Kidney tubule cell (primary cell): ENCODE measurements at regions not wholly inside any gene's neighbourhood (a gene's known extent, or its start where the extent isn't known, plus 50 kb on each side); places are given as distances from the start of the nearest gene placed in this dataset.

Source experiments
- DNase-seq: peaks from one replicate; pipeline ENCODE4 v3.0.0-alpha.2; 2018; ENCODE audit warnings: low spot score

DNA sequence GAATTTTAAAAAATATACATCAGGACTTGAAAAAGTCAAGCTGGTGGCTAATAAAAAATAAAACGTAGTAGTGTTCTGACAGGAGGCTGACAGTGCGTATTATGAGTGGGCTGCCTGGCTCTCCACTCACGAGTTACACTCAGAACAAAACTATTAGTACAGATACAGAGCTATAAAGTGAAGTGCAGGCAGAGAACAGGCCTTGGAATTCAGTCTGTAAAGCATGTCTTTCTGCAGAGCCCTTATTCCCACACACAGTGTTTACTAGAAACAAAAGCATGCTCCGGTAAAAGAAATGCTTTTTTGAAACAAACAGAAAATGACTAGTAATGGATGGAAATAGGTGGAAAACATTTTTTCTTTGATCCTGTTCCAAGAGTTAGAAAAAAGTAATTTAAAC is 334.7 kb downstream of the DIRAS2 start:
- DNase-seq, result no peak

DNA sequence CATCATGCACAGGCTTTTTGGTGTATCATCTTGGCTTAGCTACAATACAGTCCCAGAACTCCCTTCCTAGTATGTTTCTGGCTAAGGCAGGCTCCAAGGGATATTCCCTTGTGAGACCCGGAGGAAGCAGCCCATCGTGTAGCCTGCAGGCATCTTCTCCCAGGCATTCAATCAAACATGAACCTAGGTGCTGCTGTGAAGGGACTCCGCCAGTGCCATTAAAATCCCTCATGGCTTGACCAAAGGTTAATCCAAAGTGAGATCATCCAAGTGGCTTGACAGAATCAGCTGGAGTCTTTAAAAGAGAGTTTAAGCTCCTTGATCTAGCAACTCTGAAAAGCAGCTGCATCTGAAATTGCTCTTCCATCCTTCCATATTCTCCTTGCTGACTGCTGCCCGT is 333.9 kb downstream of the DIRAS2 start:
- DNase-seq, result peak; percentile 20

DNA sequence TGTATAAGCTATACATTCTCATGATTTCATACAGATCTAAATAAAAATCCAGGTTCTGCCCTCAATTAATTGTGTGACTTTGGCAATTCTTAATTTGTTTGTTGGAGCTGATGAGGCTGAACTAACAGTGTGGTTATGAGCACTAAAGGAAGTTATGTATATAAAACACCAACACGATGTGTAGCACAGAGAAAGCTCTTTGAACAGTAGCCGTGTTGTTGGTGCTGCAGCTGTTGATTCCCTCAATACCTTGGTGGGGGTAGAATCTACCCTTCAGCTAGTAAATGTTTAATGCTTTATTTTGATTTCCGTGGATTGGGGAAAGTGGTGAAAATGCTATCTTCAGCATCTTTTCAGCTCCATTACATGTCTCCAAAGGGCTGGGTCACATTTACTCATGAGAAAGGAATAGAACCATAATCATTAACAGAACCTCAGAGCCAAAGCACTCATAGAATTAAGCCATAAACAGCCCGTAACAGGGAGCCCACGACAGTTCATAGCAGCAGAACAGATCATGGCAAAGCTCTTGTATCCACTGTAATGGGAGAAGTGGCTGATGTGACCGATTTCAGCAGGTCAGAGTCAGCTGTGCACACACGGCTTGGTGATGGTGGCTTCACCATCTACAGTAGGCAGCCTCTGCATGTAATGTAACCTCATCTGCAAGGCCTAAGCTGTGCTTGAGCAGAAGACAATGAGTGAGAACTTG is 332.7 kb downstream of the DIRAS2 start:
- DNase-seq, result peak; percentile 94

DNA sequence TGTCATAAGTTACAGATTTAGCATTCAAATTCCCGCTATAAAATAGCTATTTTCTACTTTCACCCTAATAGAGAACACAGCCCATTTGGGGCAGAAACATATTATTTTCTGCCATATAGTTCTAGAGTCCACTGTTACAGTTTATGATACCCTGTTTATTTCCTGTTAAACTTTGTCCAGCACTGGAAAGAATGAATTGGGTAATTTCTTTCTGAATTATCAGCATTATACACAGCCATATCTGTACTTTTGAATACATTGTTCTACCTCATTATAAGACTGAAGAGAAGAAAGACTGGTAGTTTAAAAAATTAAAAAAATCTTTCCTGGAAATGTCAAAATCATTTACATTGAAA is 332.1 kb downstream of the DIRAS2 start:
- no peak for DNase-seq

DNA sequence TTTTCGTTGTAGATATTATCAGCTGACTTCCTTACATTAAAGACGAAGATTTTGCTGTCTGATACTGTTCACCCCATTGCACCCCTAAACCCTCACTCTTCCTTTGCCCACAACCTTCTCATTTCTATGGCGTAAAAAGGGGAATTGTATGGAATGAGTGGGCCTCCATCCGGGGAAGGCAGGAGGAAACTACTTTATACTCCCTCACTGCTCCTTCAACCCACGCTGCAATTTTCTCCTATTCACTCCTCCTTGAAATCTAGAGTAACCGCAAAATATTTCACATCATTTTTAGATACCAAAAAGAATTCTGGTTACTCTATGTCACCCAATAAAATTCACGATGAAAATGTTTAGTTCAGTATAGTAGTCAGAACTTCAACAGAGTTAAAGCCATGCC is 330.8 kb downstream of the DIRAS2 start:
- DNase-seq, result no peak

DNA sequence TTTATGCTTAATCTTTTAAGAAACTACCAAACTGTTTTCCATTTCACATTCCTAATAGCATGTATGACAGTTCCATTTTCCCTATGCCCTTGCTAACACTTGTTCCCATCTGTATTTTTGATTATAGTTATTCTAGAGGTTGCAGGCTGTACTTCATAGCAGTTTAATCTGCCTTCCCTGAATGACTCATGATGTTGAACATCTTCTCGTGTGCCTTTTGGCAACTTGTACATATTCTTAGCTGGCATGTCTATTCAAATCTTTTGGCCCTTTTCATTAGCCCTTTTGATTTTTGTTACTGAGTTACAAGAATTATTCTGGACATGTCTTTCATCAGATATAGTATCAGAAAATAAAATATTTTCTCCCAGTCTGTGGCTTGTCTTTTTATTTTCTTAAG is 320.3 kb downstream of the DIRAS2 start:
- DNase-seq, result no peak

DNA sequence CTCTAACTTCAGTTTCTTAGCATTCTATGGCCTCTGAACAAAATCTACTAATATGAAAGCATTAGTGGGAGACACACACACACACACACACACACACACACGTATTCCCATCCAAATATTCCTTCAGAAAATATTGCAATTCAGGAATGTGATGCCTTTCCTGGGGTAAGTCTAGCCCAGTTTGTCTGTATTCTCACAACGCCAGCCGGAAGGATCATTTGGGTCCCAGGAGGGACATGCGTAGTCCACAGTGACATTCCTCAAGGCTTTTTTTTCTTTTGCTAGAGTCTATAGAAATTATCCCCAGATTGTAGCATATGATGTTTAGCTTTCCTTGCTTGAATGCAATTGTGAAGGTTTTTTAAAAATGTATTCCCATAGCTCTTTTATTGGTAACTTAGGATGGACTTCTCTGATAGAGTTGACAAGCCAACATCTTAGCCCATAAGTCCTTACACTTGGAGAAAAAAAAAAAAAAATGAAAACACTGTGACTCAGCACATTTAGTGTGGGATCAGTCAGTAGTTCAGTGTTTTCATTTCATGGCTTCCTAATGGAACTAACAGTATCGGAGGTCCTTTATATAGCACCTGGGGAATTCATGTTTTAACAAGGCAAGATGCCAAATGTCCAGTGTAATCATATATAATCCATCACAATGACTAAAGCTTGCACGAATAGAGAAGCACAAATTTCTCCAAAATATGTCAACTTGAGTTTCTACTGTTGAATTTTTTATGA is 316.5 kb downstream of the DIRAS2 start:
- DNase-seq, result no peak

DNA sequence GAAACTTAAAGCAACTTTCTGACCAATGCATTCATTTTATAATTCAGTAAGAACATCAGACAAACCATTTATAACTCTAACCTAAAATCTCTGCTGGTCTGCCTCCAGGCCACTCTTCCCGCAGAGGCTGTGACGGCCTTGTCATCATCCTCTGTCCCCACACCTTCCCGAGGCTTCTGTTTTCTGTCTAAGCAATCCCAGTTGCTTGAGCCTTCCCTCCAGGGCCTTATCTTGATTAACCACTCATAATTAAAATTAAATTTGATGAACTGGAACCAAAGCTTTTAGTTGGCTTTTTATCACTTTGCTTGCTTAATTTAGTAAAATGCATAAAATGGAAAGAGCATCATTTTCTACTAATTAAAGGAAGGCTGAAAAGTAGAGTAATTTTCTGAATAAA is 312.4 kb downstream of the DIRAS2 start:
- DNase-seq, result no peak

DNA sequence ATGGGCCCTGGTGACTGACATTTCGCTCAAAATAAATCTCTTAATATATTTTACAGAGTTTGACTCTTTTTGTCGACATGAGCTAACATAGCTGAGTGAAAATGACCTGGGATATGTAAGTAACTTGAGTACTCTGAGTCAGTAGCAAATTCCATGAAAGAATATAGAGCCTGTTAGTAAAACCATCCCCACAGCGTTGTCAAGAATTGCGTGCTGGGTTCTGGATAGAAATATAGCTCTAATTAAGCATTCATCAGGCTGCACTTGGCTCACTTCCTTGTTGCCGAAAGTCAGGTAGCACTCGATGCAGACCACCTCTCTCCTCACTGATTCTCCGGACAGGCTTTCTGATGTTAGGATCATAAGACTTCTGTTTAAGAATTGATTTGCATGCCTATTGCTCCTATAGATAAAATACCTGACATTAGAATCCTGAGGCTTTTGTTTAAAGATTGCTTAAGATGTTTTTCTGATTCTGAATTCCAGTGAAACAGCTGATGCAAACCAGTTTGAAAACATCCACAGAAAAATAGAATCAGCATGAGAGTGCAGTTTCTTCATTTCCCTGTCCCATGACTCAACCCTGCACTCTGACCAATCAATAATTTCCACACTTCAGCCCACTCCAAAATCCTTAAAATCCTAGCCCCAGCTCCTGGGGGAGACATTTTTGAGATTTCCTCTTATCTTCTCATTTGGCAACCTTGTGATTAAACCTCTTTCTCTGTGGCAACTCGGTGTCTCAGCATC is 310.6 kb downstream of the DIRAS2 start:
- peak; percentile 58 for DNase-seq

DNA sequence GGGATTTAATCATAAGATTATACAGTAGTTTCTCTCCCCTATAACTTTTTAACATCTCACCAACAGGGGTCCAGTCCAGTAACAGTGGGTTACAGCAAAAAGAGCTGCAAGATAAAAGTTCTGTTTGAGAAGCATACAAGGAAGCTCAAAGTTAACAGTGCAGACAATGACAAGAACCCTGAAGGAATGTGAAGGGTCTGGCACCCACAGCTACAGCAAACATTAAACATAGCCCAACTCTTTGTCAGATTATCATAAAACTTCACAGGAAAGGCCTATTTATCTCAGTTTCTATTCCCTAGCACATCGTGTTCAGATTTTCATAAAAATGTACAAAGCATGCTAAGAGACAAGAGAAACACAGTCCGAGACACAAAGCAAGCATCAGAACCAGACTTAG is 309.4 kb downstream of the DIRAS2 start:
- DNase-seq, result peak; percentile 15

DNA sequence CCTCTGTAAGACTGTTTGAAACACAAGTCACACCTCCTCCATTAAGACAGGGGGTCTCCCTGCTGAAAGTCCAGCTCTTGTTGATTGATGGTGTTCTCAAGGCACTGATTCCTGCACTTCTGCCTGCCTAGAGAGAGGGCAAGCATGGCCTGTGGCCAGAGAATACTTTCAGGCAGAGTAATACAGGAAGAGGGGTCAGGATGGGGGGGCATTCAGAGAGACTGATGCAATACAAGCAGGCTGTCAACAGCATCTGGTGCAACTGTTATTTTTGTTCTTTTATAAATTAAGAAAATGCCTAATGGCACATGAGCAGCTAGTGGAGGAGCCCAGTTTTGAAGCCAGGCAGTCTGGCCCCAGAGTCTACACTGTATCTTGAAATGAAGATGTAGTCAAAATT is 302.2 kb downstream of the DIRAS2 start:
- peak; percentile 62 for DNase-seq

DNA sequence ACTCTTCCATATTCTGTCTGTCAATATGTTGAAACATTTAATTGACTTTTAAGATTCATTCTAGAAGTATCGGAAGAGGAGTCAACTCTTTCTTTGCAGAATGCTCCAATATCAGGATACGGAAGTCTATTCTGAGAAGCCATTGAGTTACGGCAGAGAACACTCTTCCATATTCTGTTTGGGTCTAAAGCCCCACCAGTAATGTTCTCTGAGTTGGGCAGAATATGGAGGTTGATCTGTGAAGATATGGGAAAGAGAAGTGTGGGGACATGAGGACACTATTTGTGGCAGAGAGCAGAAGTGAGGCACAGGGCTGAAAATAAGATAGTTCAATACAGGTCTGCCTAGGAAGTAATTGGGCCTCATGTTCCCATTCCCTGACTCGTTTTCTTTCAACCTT is 300.0 kb downstream of the DIRAS2 start:
- DNase-seq, result no peak

DNA sequence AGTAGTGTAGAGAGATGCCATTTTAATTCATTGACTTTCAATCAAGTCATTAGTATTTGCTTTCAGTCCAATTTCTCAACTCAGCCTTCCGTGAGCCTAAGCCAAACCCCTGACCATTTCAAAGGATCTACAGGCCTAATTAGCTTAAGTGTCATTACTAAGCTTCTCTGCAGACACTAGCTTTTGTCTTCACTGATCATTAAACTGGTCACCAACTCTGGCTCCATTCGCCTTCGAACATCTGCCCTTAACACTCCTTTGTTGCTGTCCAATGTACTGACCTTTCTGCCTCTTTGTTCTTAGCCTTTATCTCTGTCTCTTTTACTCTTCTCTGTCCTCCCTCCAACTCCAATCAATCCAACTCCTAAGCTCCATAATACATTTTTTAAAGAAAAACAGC is 299.3 kb downstream of the DIRAS2 start:
- peak; percentile 30 for DNase-seq

DNA sequence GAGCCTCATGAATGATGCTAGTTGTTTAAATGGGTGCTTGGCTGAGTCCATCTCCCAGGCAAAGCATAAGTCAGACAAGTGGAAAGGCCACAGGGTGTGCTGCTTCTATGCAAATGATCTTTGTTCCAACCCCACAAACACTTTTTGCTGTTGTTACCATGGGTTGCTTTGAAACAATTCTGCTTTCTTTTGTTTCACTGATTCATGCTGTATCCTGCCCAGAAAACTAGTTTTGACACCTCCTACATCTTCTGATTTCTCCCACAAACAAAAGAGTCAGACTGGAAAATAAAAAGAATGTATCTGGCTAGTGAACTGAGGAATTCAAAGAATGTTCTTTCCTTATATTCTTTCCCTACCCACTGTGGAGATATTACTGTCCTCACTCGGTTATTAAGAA is 298.6 kb downstream of the DIRAS2 start:
- peak; percentile 89 for DNase-seq

DNA sequence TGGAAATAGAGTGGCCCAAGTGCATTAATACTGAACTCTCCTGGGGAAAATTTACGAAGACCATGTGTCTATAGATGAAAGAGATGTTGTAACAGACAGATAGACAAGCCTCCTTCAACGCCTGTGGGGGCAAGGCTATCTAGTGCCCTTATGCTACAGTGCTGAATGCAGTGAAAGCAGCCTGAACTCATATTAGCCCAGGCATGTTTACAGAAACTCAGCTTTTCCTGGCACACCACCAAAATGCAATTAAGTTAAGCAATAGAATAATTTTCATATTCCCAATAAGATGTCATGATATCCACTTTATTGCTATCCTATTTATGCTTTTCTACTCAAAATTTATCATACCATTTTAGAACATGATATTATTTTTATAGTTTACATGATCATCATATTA is 277.0 kb downstream of the DIRAS2 start:
- DNase-seq, result no peak

DNA sequence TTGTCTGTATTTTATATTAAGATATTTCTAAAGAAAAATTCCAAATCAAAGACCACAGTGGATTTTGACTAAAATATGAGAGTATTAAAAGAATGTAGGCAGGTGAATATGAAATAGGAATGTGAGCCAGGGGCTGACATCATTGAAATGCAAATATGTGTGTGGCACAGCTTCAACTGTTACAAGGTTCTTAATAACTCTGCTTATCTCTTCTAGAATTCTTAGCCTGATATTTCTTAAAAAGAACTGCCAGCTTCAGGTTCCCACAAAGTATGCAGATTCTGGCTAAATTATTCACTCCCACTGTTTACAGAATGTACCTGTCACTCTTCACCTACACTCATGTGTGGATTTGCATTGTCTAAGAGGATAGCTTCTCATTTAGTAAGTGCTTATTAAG is 274.4 kb downstream of the DIRAS2 start:
- no peak for DNase-seq

DNA sequence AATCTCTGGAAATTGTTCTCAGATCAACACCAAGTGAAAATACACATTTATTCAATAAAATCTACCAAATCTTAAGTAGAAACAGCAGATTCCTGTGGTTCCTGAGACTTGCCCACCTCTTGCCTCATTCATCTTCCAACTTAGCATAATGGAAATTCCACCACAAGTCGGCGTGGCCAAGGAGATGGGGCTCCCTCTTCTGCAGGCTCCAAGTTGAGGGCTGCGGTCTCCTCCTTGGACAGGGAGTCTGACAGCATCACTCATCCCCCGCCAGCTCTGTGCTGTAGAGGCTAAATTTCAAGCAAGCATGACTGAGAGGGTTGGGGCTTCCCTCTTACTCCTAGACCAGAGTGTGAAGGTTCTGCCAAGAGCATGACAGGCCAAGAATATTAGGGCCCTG is 273.7 kb downstream of the DIRAS2 start:
- DNase-seq, result no peak

DNA sequence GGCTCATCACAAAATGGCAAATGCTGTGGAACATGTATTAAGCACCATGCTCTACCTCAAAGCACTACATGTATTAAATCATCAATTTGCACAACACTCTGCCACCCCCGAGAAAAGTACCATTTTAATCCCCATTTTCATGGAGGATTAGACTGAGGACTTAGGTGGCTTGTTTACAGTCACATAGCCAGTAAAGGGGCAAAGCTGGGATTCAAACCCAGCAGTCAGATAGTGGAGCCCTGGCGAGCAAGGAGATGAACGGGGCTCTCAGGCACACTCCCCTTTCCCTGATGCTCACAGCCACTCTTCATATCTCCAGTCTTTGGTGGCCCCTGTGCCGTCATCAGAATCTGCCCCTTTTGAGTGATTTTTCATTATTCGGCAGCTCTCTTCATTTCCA is 262.9 kb downstream of the DIRAS2 start:
- no peak for DNase-seq

DNA sequence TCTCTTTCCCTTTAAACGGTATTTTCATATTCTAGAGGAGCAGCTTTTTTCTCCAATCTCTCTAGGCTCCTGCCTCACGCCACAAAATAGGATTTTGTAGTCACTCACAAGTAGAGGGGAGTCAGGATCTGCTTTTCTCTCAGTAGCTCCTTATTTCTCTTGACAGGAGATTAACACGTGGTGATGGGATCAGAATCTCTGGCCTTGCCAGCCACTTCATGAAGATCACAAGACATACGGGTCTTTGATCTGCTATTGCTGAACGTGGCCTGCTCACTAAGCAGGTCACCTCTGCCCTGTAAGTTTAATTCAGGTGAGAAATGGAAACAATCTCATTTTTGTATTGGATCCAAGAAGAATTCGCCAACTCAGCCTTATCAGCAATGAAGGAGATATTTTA is 257.5 kb downstream of the DIRAS2 start:
- DNase-seq, result no peak

DNA sequence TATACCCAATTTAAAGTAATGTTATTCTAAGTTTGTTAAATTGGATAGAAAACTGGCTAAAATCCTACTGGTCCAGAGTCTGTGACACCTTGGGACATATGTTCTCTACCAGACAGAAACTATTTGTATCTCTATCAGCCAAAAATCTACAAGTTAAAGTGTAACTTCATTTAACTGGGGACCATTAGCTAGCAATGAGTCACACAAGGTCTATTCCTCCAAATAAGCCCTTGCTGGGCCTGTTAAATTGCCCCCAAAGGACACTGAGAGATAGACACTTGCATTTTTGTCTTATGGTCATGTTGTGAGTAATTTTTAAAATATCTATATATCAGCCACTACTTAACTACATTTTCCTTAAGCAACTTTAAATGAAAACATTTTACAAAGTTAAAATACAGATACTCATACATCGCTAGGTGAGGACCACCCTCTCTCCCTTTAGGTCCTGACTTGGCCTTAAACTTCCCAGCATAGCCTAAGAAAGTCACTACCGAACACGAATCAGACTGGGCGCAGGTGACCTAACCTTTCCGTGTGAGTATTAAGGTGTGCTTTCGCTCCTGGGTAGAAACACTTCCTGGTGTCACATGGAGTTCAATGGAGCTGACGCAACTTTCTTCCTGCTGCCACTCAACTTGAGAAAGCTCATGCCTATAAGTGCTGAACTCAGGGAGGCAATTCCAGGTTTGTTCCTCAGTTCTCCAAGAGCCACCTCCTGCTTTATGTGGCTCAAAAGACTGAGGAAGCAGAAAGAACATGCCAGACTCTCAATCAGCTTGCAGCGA is 249.1 kb downstream of the DIRAS2 start:
- DNase-seq, result peak; percentile 95

DNA sequence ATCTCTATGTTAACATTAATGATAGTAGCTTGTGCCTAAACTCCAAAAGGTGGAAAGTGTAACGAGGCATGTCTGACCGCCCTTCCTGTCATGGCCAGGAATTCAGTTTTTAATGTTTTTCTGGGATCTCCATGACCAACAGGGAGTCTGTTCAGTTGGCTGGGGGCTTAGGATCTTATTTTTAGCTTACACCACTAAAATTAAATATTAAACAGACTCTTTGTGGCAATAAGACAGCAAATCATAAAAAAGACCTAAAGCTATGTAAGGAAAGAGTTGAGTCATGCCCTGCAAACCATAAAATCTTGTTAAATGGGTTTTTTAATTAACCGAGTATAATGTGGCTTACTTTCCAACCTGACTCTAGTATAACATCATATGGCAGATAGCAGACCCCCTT is 247.8 kb downstream of the DIRAS2 start:
- DNase-seq, result peak; percentile 87

DNA sequence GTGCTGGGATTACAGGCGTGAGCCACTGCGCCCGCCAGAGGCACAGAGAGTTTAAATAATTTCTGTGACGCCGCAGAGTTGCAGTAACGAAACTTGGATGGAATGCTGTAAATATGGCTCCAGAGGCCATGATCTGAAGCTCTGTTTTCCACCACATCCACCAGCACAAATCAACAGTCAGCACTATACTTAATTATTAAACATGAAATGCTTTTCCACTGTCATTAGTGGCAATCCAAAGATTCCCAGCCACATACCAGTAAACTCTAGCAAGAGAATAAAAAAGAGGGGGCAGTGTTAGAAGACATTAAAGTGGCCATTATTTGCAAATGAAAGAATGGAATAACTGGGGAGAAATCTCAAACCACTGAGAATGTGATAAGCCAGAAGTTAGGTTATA is 242.5 kb downstream of the DIRAS2 start:
- DNase-seq, result peak; percentile 26
